GM19238 (cell line): ENCODE measurements at regions not wholly inside any gene's neighbourhood (a gene's known extent, or its start where the extent isn't known, plus 50 kb on each side); places are given as distances from the start of the nearest gene placed in this dataset.
"Not testable (repeated sequence)": the region's sequence is repeated elsewhere in the genome, so short reads cannot be mapped to it uniquely, and the experiment has no call there.

Source experiments
- DNase-seq: peaks from one replicate; pipeline ENCODE4 v3.0.0; 2011; ENCODE audit warnings: low spot score; ENCODE audit not compliant: insufficient read length

DNA sequence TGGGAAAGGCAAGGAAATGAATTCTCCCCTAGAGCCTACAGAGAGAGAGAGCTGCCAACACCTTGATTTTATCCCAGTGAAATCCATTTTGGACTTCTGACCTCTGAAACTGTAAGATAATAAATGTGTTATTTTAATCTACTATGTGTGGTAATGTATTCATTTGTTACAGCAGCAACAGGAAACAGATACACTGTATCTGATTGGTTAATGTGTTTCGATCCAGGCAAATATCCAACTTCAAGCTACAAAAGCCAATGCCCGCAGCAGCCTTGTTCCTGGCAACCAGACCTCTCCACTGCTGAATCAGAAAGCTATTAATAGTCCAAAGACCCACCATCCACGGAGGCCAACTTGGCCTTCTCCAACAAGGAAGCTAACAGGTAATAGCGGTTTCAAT lies 318.1 kb downstream of the PTTG2 start:
- DNase-seq: no peak

DNA sequence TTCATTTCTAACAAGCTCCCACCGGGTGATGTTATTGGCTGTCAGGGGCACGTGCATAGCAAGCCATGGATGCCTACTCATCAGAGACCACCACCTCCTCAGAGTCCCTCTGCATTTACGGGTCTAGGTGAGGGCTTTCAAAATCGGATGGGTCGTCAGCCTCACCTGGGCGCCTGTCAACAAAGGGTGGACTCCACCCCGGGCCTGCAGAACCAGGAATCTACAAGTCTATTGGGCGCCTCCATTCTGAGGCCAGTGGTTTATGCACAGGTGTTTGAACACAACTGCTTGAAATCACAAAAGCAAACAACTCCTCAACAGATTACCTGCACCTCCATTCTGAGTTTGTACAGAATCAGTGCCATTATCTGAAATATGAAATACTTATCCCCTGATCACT lies 318.9 kb downstream of the PTTG2 start:
- no peak for DNase-seq

GRCh38 chr4:38279650-38280322 lies 319.6 kb downstream of the PTTG2 start:
- no peak for DNase-seq

DNA sequence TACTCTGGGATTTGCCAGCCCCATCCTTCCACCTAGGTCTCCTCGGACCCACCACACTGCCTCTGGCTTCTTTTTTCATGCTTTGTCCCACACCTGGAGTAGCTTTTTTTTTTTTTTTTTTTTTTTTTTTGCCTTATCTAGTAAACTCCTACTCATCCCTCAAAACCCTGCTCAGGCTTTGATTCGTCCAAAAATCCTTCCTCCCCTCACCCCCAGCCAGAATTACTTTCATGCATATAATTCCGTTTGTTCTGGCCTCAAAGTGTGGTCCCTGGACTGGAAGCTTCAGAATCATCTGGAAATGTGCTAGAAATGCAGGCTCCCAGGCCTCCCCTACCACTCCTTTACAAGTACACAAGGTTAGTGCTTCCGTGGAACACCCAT lies 320.1 kb downstream of the PTTG2 start:
- no peak for DNase-seq

DNA sequence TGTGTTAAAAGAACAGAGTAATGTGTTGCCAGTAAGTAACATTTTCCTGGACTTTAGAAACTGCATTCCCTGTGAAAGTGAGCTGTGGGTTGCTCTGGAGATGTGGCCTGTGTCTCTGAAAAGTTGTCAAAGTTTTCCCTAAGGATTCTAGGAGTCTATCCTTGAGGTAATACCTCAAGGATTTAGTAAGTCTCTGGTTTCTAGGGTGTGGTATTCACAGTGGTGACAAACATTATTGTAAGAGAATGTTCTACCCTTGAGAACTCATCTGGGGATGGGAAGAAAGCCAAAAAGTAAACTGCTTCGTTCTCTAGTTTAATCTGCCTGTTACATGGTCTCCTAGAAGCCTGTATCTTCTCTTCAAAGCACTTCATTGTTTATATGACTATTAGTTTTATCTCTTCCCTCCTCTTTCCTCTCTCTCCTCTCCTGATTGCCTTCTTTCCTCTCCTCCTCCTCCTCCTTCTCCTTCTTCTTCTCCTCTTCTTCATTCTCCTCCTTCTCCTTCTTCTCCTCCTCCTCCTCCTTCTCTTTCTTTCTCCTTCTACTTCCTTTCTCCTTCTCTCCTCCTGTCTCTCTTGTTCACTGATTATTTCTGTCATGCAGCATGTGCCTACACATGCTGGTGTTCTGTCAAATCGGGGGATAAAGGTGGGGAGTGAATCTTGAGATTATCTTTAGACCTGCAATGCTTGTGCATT lies 321.3 kb downstream of the PTTG2 start:
- DNase-seq: no peak

DNA sequence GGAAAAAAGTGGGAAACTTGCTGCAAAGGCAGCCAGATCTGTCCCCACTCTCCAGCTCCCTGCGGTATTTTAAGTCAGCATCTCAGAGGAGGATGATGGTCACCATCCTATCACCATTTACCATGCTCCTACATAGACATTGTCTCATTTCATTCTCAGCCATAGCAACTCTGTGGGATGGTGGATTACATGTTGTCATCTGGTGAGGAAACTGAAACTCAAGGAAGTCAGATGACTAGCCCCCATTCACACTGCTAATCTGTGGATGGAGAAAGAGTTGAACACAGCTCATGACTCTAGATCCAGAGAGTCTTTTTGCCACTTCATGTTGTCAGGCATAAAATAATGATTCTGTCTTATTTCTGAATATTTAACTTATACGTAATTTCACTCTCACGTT lies 323.5 kb downstream of the PTTG2 start:
- no peak for DNase-seq

GRCh38 chr4:38284294-38285030 lies 324.3 kb downstream of the PTTG2 start:
- DNase-seq: no peak

- no peak for DNase-seq
Observed at GRCh38 chr4:38287101-38287851, 327.1 kb downstream of the PTTG2 start.

- no peak for DNase-seq
Observed at GRCh38 chr4:38289553-38289952, 329.4 kb downstream of the PTTG2 start.

GRCh38 chr4:38290366-38290765 lies 330.2 kb downstream of the PTTG2 start:
- no peak for DNase-seq

- no peak for DNase-seq
Observed at GRCh38 chr4:38290914-38291313, 330.7 kb downstream of the PTTG2 start.

DNA sequence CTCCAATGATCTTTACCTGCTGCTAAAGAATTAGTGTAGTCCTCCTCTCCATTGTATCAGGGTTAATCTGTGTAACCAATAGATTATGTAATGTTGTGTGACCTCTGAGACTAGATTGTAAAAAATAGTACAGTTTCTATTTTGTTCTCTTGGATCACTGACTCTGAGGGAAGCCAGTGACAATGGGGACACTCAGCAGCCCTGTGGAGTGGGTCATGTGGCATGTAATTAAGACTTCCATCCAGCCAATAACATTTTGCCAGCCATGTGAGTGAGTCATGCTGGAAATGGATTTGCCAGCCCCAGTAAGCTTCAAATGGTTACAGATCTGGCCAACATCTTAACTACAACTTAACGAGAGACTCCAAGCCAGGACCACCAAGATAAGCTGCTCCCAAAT lies 332.3 kb downstream of the PTTG2 start:
- DNase-seq: no peak

GRCh38 chr4:38294238-38294637 lies 334.0 kb downstream of the PTTG2 start:
- DNase-seq: no peak

GRCh38 chr4:38297061-38297460 lies 336.9 kb downstream of the PTTG2 start:
- no peak for DNase-seq

- no peak for DNase-seq
Observed at GRCh38 chr4:38298868-38299713, 338.9 kb downstream of the PTTG2 start.

- DNase-seq: no peak
Observed at GRCh38 chr4:38302910-38303309, 342.7 kb downstream of the PTTG2 start.

GRCh38 chr4:38304460-38304859 lies 344.3 kb downstream of the PTTG2 start:
- DNase-seq: not testable (repeated sequence)

DNA sequence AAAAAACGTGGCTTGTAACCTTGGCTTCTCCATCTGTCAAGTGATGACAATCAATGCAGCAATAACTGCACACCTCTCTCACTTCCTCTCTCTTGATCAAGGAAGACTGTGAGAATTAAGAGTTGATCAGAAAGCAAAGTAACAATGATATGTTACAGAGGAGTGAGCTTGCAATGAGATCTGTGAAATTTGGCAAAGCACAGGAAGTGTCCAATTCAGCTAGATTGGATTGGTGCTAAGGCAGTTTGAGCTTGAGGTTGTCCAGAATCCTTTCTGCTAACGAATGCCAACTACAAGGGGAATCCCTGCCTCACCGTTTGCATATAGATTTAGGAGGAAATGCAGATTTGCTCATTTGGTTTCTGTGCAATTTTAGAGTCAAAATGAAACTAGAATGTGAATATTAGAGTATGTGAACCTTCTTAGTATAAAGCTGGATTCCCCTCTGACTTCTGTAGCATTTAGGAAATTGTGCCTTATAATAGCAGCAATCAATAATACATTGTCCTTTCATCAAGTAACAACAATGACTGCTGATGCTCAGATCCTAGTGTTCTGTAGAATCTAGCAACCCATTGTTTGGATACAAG lies 346.4 kb downstream of the PTTG2 start:
- DNase-seq: no peak

DNA sequence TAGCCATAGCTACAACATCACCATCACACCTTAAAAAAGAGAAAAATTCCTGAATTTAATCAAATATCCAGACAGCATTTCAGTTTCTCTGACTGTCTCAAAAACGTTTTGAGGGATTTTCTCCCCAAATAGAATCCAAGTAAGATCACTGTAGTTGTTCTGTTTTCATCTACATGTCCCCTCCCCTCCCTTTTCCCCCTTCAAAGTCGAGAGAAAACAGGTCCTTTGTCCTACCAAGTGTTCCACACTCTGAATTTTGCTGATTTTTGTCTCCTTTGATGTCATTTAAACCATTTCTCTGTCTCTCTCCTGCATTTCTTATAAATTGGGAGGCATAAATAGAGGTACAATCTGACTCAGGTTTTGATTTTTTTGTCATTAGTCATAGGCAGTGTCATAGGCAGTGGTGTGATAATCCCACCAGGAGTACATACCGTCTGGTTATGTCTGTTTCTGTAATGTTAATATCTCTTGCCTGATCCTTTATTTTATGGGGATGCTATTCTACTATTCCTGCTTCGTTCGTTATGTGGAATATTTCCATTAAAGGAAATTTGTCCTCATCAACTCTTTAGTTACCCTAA lies 348.6 kb downstream of the PTTG2 start:
- no peak for DNase-seq

DNA sequence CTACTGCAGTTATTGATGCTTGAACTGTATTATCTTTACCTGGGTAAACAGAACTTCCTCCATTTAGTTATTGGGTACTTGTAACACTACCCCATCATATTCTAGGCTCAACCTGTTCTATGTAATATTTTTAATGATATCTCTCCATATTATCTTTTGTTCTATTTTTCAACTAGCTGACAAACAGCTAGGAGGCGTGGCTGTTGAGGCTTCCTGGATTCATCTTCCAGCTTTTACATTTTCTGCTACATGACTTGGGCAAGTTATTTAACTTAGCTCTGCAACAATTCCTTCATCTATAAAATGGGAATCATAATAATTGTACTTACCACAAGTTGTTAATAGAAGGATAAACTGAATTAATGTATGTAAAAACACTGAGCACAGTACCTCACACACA lies 349.3 kb downstream of the PTTG2 start:
- DNase-seq: no peak
